ENCODE measurements at regions not wholly inside any gene's neighbourhood (a gene's known extent, or its start where the extent isn't known, plus 50 kb on each side); places are given as distances from the start of the nearest gene placed in this dataset.

- TF ChIP-seq RAD21 (IDR thresholded peaks at IDR 0.05; ENCODE audit: low read depth) (no peak), EP300 (IDR thresholded peaks at IDR 0.05; ENCODE audit: borderline replicate concordance) (no peak), YY1 (IDR thresholded peaks at IDR 0.05; ENCODE audit: low read depth) (no peak), MAX (IDR thresholded peaks at IDR 0.05) (no peak), CREB1 (IDR thresholded peaks at IDR 0.05; ENCODE audit: low read depth) (no peak), USF1 (IDR thresholded peaks at IDR 0.05) (no peak), TAF1 (IDR thresholded peaks at IDR 0.05; ENCODE audit: low read depth) (no peak), NFIC (IDR thresholded peaks at IDR 0.05) (no peak), TCF12 (IDR thresholded peaks at IDR 0.05; ENCODE audit: low read depth) (no peak), REST (IDR thresholded peaks at IDR 0.05; ENCODE audit: low read depth) (no peak), EGR1 (IDR thresholded peaks at IDR 0.05) (no peak)
Observed at GRCh38 chr2:138423745-138424144, 77.8 kb upstream of the SPOPL start.

Measured in Ishikawa (cell line).